GM12865 (cell line): ENCODE measurements at regions not wholly inside any gene's neighbourhood (a gene's known extent, or its start where the extent isn't known, plus 50 kb on each side); places are given as distances from the start of the nearest gene placed in this dataset.
"Not testable (repeated sequence)": the region's sequence is repeated elsewhere in the genome, so short reads cannot be mapped to it uniquely, and the experiment has no call there.

Source experiments
- DNase-seq: peaks from one replicate; pipeline ENCODE4 v3.0.0; 2010; ENCODE audit warnings: low read depth
- H3K4me3 ChIP-seq: 2 replicates; pipeline ENCODE4 v1.5.1; 2011; ENCODE audit warnings: mild to moderate bottlenecking, low read depth, low read length, control low read depth
- CTCF ChIP-seq: IDR thresholded peaks from 2 replicates; pipeline ENCODE4 v1.5.1; 2011; ENCODE audit warnings: low read length, control low read depth, low read depth, inconsistent platforms; ENCODE audit not compliant: insufficient read depth; ENCODE audit errors: missing control alignments

GRCh38 chr4:118539412-118540077 lies 145.6 kb upstream of the METTL14 start:
- DNase-seq, result peak; percentile 17
- not testable (repeated sequence) for H3K4me3 ChIP-seq
- peak; percentile 9 for TF ChIP-seq CTCF

- H3K4me3 ChIP-seq, DNase-seq: not testable (repeated sequence)
These were observed 128.6 kb upstream of the METTL14 start for GRCh38 chr4:118556576-118556975.

- no peak for TF ChIP-seq CTCF
- DNase-seq, result peak; percentile 32
- no peak overlapping the region for H3K4me3 ChIP-seq
These were observed 127.8 kb upstream of the METTL14 start for GRCh38 chr4:118557298-118557851.

- not testable (repeated sequence) for H3K4me3 ChIP-seq, DNase-seq
These were observed 127.0 kb upstream of the METTL14 start for GRCh38 chr4:118558188-118558587.

GRCh38 chr4:118561559-118561958 lies 123.6 kb upstream of the METTL14 start:
- DNase-seq, result not testable (repeated sequence)

GRCh38 chr4:118566003-118566513 lies 119.1 kb upstream of the METTL14 start:
- DNase-seq, result peak; percentile 32
- not testable (repeated sequence) for H3K4me3 ChIP-seq

More at GRCh38 chr4:118561559-118561958, 123.6 kb upstream of the METTL14 start:
- H3K4me3 ChIP-seq, result not testable (repeated sequence)

GRCh38 chr4:118572991-118573390 lies 112.2 kb upstream of the METTL14 start:
- not testable (repeated sequence) for DNase-seq, H3K4me3 ChIP-seq

GRCh38 chr4:118574251-118574913 lies 110.8 kb upstream of the METTL14 start:
- DNase-seq, H3K4me3 ChIP-seq: not testable (repeated sequence)

GRCh38 chr4:118575057-118575456 lies 110.1 kb upstream of the METTL14 start:
- not testable (repeated sequence) for H3K4me3 ChIP-seq, DNase-seq

- DNase-seq, H3K4me3 ChIP-seq: not testable (repeated sequence)
These were observed 109.5 kb upstream of the METTL14 start for GRCh38 chr4:118575726-118576125.

GRCh38 chr4:118576709-118577219 lies 108.4 kb upstream of the METTL14 start:
- DNase-seq, result not testable (repeated sequence)

GRCh38 chr4:118585015-118585414 lies 100.2 kb upstream of the METTL14 start:
- H3K4me3 ChIP-seq, result no peak overlapping the region
- DNase-seq, result no peak
- no peak for TF ChIP-seq CTCF

More at GRCh38 chr4:118576709-118577219, 108.4 kb upstream of the METTL14 start:
- not testable (repeated sequence) for H3K4me3 ChIP-seq
